GM13977 (cell line): ENCODE measurements at regions not wholly inside any gene's neighbourhood (a gene's known extent, or its start where the extent isn't known, plus 50 kb on each side); places are given as distances from the start of the nearest gene placed in this dataset.

Experiments
- DNase-seq: peaks from one replicate; pipeline ENCODE4 v3.0.0; 2012; ENCODE audit warnings: low spot score
- CTCF ChIP-seq: IDR thresholded peaks from 2 replicates; pipeline ENCODE4 v1.5.1; 2012; ENCODE audit warnings: mild to moderate bottlenecking, control low read depth; ENCODE audit not compliant: insufficient read depth; ENCODE audit errors: extremely low read depth, missing control alignments
- in situ Hi-C: fragments of 300-500 bp; cut with MboI; formaldehyde crosslinking; loops from one replicate; pipeline ENCODE4 v1.12.0; 2022; ENCODE audit warnings: low sequenced_read_pairs, low pct_unique_long_range_greater_than_20kb, mixed read lengths, inconsistent platforms; ENCODE audit not compliant: unreplicated experiment

- TF ChIP-seq CTCF: no peak
- DNase-seq: no peak
- in situ Hi-C loops: no loop called here
These were observed 181.8 kb downstream of the MACC1 start for GRCh38 chr7:20035279-20035875.

- no peak for TF ChIP-seq CTCF
- no peak for DNase-seq
- in situ Hi-C loops: no loop called here
These were observed 183.4 kb downstream of the MACC1 start for GRCh38 chr7:20033621-20034400.

GRCh38 chr7:20032741-20033140 is 184.4 kb downstream of the MACC1 start:
- TF ChIP-seq CTCF: no peak
- in situ Hi-C loops: no loop called here

GRCh38 chr7:20030915-20031362 is 186.2 kb downstream of the MACC1 start:
- TF ChIP-seq CTCF: no peak
- DNase-seq: no peak
- in situ Hi-C loops: no loop called here

More at GRCh38 chr7:20032741-20033140, 184.4 kb downstream of the MACC1 start:
- no peak for DNase-seq

- no peak for DNase-seq
- in situ Hi-C loops: no loop called here
These were observed 186.8 kb downstream of the MACC1 start for GRCh38 chr7:20030417-20030816.

GRCh38 chr7:20026762-20027161 is 190.4 kb downstream of the MACC1 start:
- TF ChIP-seq CTCF: no peak
- in situ Hi-C loops: no loop called here
- DNase-seq: no peak

More at GRCh38 chr7:20030417-20030816, 186.8 kb downstream of the MACC1 start:
- no peak for TF ChIP-seq CTCF
